HL-60 (cell line): ENCODE measurements at regions not wholly inside any gene's neighbourhood (a gene's known extent, or its start where the extent isn't known, plus 50 kb on each side); places are given as distances from the start of the nearest gene placed in this dataset.

Experiments
- CTCF ChIP-seq: IDR thresholded peaks from one replicate; pipeline ENCODE4 v1.5.1; 2011; ENCODE audit warnings: low read length, control low read depth, inconsistent platforms; ENCODE audit not compliant: insufficient read depth
- GABPA ChIP-seq: IDR thresholded peaks from 2 replicates; pipeline ENCODE4 v1.6.1; 2012; ENCODE audit warnings: low read depth
- POLR2AphosphoS5 ChIP-seq: IDR thresholded peaks from 2 replicates; pipeline ENCODE4 v1.6.1; 2012; ENCODE audit warnings: low read depth
- REST ChIP-seq: IDR thresholded peaks from 2 replicates; pipeline ENCODE4 v1.6.1; 2012; ENCODE audit warnings: low read depth; ENCODE audit not compliant: insufficient replicate concordance

- no peak for TF ChIP-seq CTCF
- no peak for TF ChIP-seq POLR2AphosphoS5
- TF ChIP-seq REST: no peak
- no peak for TF ChIP-seq GABPA
Observed at GRCh38 chr16:17917316-17918019, 419.1 kb downstream of the NPIPA8 start.
